ENCODE measurements at regions not wholly inside any gene's neighbourhood (a gene's known extent, or its start where the extent isn't known, plus 50 kb on each side); places are given as distances from the start of the nearest gene placed in this dataset.

GRCh38 chr3:189567322-189567721 is 63.9 kb upstream of the TP63 start:
- TF ChIP-seq POLR2A (IDR thresholded peaks at IDR 0.05; ENCODE audit: low read depth, low read length): no peak
- peak; percentile 82 for TF ChIP-seq POU2F2 (IDR thresholded peaks at IDR 0.05; ENCODE audit: low read depth, low read length)
